ENCODE measurements at regions not wholly inside any gene's neighbourhood (a gene's known extent, or its start where the extent isn't known, plus 50 kb on each side); places are given as distances from the start of the nearest gene placed in this dataset.

DNA sequence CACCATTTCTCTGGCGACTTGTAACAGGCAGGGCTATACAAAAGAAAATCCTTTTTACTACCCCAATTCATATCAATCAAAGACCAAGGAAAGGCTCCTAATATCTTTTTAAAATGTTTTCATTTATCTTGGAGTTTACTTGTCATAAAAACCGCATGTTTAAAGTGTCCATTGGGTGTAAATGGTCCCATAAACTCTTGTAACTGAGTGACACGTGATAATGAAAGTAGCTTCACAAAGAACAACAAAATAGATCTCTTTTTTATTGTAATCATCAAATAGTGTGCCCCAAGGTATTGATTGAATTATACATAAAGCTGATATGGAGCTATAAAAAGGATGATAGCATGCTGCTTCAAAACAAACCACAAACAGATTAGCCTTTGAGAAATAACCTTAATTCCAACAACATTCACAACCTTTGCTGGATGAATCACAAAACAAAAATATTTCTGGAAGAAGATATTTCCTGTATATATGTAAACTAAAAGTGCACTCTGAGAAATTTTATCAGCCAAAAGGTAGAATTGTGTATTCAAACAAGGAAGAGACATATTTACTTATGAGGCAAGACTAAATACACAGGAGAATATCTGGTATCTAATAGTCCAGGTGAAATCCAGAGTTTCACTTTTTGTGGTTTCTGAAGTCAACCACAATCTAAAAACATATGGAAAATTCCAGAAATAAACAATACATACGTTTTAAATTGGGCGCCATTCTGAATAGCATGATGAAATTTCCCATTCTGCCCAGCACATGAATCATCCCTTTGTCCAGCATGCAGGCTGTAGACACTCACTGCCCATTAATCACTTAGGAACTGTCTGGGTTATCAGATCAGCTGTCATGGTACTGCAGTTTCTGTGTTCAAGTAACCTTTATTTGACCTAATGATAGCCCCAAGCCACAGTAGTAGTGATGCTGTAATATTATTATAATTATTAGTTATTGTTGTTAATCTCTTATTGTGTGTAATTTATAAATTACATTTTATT lies 237.5 kb downstream of the PIK3C3 start:
- 61 to 73% (median 69%) methylated on average over 5 of the region's 5 CpGs for WGBS, 5 donors
- Histone ChIP-seq H3K27me3 (replicated peaks in 1 of 7) (no peaks in the 10 kb centered on the region), H3K4me1 (no peaks in the 10 kb centered on the region), H3K4me3 (no peak overlapping the region), H3K9me3 (peaks cover 0 to 8% (median 2%) of the 10 kb centered on the region in 8 donors), H3K36me3 (no peaks in the 10 kb centered on the region), H3K27ac (no peak overlapping the region)
- DNase-seq, result no peak
- intact Hi-C loops (cut with DNase I; ENCODE audit: low total_unique reads), result no loop called here
- no peak for TF ChIP-seq POLR2AphosphoS5 (IDR thresholded peaks at IDR 0.05)
- TF ChIP-seq POLR2A (IDR thresholded peaks at IDR 0.05), result no peak
- no peak for TF ChIP-seq CTCF (IDR thresholded peaks at IDR 0.05 in 8 of 11, conservative IDR thresholded peaks at IDR 0.05 in 3 of 11)

DNA sequence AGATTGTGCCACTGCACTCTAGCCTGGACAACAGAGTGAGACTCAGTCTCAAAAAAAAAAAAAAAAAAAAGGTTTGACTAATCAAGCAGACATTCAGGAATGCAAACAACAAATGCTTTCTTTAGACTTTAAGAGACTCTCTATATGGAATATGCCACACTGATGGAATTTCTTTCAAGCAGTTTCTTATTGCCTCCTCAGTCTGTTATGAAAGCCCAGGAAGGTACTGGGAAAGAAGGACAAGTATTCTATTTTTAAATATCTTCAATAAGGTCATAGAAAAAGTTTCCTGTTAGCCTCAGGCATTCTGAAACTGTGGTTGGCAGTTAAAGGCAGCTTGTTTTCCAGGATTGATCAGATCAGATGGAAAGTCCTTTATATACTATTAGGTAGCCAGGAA lies 241.6 kb downstream of the PIK3C3 start:
- no peak overlapping the region for H3K4me3 ChIP-seq
- H3K27ac ChIP-seq, result no peak overlapping the region
- H3K4me1 ChIP-seq, result no peaks in the 10 kb centered on the region
- intact Hi-C loops (cut with DNase I; ENCODE audit: low total_unique reads), result no loop called here
- DNase-seq, result no peak
- no peaks in the 10 kb centered on the region for H3K27me3 ChIP-seq (replicated peaks in 1 of 7)
- no peak for TF ChIP-seq POLR2AphosphoS5 (IDR thresholded peaks at IDR 0.05)
- TF ChIP-seq CTCF (IDR thresholded peaks at IDR 0.05 in 8 of 11, conservative IDR thresholded peaks at IDR 0.05 in 3 of 11), result no peak
- TF ChIP-seq POLR2A (IDR thresholded peaks at IDR 0.05), result no peak
- H3K36me3 ChIP-seq, result no peaks in the 10 kb centered on the region
- H3K9me3 ChIP-seq, result no peaks in the 10 kb centered on the region

DNA sequence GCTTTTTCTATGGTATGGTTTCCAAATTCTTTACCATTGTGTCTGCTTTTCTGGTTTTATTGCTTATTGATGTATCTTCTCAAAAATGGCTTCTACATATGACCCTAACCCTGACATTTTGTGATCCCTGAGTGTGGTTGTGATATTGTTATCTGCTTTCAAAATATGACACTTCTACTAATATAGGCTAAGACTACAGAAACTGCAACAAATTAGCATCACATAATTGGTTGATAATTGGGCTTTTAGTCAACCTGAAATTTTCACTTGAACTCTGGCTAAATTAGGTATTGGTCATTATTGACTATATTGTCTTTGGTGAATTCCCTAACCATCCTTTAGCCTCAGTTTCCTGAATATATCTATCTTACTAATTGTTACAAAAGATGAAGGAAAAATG lies 246.1 kb downstream of the PIK3C3 start:
- DNase-seq, result no peak
- Histone ChIP-seq H3K36me3 (no peaks in the 10 kb centered on the region), H3K9me3 (no peaks in the 10 kb centered on the region), H3K27ac (no peak overlapping the region), H3K27me3 (replicated peaks in 1 of 7) (no peaks in the 10 kb centered on the region), H3K4me1 (no peaks in the 10 kb centered on the region), H3K4me3 (no peak overlapping the region)
- intact Hi-C loops (cut with DNase I; ENCODE audit: low total_unique reads), result no loop called here
- no peak for TF ChIP-seq CTCF (IDR thresholded peaks at IDR 0.05 in 8 of 11, conservative IDR thresholded peaks at IDR 0.05 in 3 of 11)
- TF ChIP-seq POLR2A (IDR thresholded peaks at IDR 0.05), result no peak
- TF ChIP-seq POLR2AphosphoS5 (IDR thresholded peaks at IDR 0.05), result no peak

GRCh38 chr18:42211201-42211600 lies 256.2 kb downstream of the PIK3C3 start:
- no peaks in the 10 kb centered on the region for H3K4me1 ChIP-seq
- H3K27ac ChIP-seq, result no peak overlapping the region
- H3K27me3 ChIP-seq (replicated peaks in 1 of 7), result no peaks in the 10 kb centered on the region
- TF ChIP-seq CTCF (IDR thresholded peaks at IDR 0.05 in 8 of 11, conservative IDR thresholded peaks at IDR 0.05 in 3 of 11), result no peak
- TF ChIP-seq POLR2A (IDR thresholded peaks at IDR 0.05), result no peak
- TF ChIP-seq POLR2AphosphoS5 (IDR thresholded peaks at IDR 0.05), result no peak
- no peaks in the 10 kb centered on the region for H3K36me3 ChIP-seq
- peaks cover 0 to 12% (median 2%) of the 10 kb centered on the region in 8 donors for H3K9me3 ChIP-seq
- H3K4me3 ChIP-seq, result no peak overlapping the region
- WGBS, 5 donors, result 72 to 98% (median 80%) methylated on average over 5 of the region's 5 CpGs
- intact Hi-C loops (cut with DNase I; ENCODE audit: low total_unique reads), result no loop called here
- DNase-seq, result no peak

Measured in spleen (tissue), 11 donors.